SH-SY5Y (cell line): ENCODE measurements at regions not wholly inside any gene's neighbourhood (a gene's known extent, or its start where the extent isn't known, plus 50 kb on each side); places are given as distances from the start of the nearest gene placed in this dataset.

Source experiments
- GATA2 ChIP-seq: IDR thresholded peaks from 2 replicates; pipeline ENCODE4 v1.6.1; 2011; ENCODE audit warnings: mild to moderate bottlenecking, low read depth, low read length
- GATA3 ChIP-seq: IDR thresholded peaks from 2 replicates; pipeline ENCODE4 v1.6.1; 2011; ENCODE audit warnings: low read depth, mild to moderate bottlenecking, low read length, moderate library complexity

DNA sequence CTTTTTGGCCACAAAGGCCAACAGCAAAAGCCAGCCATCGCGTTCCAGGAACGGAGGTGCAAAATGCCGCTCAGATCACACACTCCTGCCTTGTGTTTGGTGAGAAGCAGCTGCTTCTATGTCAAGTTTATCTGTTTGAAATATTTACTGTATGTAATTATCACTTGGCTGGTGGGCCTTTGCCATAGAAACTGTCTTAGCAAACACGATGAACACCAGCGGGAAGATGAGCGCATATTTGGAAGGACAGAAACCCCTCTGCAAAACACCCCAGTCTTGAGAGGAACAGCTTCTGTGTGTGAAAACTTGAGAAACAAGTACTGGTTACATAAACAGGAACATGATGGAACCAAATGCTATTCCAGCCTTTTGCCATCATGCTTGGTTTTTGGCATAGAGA, 59.7 kb downstream of the SCG2 start:
- TF ChIP-seq GATA2 (no peak), GATA3 (no peak)
